HPDE6-E6E7 (cell line): ENCODE measurements at regions not wholly inside any gene's neighbourhood (a gene's known extent, or its start where the extent isn't known, plus 50 kb on each side); places are given as distances from the start of the nearest gene placed in this dataset.
"Not testable (repeated sequence)": the region's sequence is repeated elsewhere in the genome, so short reads cannot be mapped to it uniquely, and the experiment has no call there.

ENCODE experiments used
- DNase-seq: peaks from one replicate; pipeline ENCODE4 v3.0.0; 2011; ENCODE audit warnings: missing footprints; ENCODE audit errors: extremely low spot score

DNA sequence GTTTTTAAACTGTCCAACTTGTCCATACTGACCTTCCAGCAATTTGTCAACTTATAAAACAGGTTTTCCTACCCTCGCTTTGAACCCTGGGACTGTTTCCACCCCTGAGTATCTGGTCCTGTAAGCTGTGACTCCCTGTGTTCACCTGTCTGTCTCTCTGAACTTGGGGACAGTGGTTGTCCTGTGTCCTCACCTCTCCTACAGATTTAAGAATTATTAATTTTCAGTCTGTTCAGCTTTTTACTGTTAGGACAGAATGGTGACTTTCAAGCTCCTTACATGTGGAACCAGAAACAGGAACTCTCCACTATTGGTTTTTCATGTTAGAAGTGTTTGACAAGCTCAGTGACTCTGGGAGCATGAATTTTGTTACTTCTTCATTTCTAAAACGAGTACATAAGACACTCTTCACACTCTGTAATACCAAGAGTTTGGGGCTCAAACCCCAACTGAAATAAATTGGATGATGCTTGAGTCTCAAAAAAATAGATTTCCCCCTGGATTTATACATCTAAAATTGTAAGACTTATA is 713.9 kb downstream of the COL12A1 start:
- no peak for DNase-seq

DNA sequence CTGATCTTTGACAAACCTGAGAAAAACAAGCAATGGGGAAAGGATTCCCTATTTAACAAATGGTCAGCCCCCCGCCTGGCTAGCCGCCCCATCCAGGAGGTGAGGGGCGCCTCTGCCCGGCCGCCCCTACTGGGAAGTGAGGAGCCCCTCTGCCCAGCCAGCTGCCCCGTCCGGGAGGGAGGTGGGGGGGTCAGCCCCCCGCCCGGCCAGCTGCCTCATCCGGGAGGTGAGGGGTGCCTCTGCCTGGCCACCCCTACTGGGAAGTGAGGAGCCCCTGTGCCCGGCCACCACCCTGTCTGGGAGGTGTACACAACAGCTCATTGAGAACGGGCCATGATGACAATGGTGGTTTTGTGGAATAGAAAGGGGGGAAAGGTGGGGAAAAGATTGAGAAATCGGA is 717.1 kb downstream of the COL12A1 start:
- not testable (repeated sequence) for DNase-seq

DNA sequence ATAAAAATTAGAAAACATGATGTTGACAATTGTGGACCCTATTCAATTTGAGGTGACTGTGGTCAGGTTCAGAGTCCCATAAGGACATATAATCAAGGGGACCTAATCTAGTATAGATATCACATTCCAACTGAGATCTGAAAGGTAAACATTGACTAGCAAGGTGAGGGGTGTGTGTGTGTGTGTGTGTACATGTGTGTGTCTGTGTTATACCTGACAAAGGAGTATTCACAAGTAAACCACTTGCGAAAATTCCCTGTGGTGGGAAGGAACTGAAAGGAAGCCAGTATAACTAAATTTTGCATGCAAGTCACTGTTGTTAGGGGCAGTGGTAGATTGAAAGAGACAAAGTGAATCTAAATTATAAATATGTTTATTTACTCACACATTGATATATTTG is 723.7 kb downstream of the COL12A1 start:
- DNase-seq = no peak

DNA sequence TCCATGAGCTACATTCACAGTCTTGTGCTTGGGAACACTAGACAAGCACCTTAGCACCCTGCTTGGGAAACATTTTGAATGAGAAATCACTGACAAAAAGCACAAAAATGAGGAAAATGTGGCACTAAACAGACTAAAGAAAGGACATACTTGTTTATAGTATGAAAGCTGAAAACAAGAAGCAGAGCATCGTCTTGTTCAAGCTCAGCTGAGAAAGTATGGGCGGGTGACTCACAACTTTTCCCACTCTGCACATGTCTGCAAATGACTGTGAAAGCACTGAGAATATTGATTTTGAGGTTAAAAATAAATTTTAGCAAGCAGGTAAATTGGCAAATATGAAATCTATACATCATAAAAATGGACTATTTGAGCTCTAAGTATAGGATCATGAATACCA is 725.3 kb downstream of the COL12A1 start:
- no peak for DNase-seq

DNA sequence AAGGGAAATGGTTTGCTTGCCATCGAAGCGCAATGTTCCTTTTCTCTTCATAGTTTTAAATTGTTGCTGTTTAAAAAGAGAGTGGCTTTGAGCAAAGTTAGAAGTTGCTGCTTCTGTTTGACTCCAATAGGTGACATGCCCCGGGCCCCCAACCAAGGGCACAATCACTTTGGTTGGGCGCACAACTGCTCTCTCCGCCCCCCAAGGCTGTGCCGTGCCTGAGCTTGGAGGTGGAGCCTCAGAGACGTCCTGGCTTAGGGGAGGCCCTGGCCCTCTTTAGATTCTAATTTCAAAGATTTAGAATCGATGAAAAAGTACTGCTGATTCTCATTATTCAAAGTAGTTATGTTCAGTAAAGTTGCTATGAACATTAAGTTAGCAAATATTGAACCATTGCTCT is 725.9 kb downstream of the COL12A1 start:
- no peak for DNase-seq

DNA sequence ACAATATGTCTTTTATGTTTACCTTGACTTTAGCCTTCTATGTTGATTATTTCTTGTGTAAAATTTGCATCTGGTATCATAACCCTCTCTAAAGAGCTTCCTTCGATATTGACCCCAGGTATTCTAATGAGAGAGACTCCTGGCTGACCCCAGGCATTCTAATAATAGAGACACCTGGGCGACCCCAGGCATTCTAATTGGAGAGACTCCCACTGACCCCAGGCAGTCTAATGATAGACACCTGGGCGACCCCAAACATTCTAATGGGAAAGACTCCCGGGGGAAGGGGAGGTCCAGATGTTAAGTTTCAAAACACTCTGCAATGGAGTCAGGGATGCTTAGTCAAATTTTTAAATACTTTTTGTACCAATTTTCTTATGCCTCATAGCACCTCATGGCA is 726.4 kb downstream of the COL12A1 start:
- DNase-seq = no peak

DNA sequence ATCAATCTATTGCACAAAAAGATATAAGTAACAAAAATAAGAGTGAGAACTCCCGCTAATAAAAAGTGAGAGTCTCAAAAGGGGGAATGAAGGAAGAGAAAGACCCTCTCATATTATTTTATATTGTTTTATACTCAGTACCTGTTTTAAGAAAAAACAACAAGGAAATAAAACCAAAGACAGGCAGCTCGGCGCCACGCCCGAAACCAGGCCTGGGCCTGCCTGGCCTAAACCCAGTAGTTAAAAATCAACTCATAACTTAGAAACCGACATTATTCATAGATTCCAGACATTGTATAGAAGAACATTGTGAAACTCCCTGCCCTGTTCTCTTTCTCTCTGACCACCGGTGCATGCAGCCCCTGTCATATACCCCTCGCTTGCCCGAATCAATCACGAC is 731.8 kb downstream of the COL12A1 start:
- not testable (repeated sequence) for DNase-seq

DNA sequence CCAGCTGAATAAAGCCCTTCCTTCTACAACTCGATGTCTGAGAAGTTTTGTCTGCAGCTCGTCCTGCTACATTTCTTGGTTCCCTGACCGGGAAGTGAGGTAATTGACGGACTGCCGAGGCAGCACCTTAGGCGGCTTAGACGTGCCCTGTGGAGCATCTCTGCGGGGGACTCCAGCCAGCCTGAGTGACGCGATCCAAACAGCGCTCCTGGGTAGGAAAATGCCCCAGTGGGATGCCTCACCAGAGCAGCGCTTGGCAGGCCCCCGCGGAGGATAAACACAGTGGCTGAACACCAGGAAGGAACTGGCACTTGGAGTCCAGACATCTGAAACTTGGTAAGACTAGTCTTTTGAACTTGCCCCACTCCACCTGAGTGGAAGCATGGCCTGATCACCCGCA is 737.3 kb downstream of the COL12A1 start:
- DNase-seq = not testable (repeated sequence)

DNA sequence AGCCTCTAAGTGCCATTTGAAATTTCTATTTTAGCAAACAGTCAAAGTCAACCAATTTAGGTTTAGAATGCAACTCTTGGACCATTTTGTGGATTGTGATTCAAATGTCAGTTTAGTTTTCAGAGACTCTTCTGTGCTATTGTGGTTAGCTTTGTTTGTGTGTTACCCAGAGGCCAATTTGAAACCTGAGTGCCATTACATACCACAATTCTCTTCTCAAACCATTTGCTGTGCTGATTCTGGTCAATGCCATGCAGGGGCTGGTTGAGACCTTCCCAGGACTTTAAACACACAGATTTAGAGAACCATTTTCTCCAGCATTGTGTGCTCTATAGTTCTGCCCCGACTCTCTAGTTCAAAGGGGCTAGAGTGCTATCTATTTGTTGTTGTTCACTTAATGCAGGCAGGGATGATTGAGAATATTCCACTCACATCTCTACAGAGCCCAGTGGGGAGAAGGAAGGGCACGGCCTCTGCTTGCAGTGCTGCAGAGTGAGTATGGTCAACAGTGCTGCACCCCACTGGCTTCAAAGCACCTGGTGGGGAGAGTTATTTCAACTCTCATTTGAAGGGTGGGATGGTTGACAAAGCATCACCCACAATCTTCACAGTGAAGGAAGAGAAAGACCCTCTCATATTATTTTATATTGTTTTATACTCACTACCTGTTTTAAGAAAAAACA is 738.2 kb downstream of the COL12A1 start:
- no peak for DNase-seq

DNA sequence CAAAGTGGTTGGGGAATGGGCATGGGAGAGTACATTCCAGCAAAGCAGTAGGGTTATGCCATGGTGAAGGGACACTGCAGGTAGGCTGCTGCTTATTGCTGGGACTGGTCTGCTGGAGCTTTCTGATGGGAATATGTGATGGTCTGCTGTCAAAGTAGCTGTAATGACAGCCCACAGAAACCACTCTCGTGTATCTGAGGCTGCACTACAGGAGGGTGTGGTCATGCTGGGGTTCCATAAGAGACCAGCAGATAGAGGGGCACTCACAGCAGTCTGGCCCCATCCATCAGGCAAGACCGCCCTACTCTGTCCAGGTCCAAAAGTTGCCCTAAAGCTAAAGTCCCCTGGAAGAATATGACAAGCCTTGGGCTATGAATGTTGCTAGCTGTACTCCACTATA is 739.3 kb downstream of the COL12A1 start:
- no peak for DNase-seq

DNA sequence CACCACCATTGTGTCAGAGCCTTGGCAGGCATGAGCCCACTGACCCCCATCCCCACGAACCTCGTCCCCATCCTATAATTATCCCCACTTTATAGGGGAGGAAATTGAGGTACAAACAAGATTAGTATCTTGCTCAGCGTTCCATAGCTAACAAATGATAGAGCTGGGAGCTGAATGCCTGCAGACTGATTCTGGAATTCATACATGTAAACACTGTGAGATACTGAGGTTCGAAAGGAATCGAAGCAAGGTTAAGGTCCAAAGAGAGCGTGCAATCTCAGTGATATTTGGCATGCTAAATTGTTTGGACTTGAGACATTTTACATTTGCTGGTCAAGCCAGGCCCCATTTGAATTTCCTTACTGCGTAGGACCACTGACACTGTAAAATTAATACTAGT is 746.6 kb downstream of the COL12A1 start:
- no peak for DNase-seq

DNA sequence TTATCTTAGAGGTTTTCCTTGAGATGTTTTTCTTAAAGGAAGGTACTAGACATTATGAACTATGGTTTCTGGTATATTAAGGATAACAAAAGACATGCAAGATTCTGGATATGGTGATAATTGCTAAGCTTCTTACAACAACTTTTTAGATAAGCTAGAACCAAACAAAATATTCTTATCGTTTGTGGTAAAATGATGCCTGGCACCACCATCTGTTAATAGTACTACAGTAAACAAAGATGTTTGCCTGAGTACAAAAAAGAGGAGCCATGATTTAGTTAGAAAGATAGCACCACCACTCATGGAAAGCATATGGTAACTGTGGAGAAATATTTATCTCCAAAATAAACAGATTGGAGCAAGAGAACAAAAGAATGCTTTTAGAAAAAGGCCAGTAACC is 747.3 kb downstream of the COL12A1 start:
- DNase-seq = no peak

DNA sequence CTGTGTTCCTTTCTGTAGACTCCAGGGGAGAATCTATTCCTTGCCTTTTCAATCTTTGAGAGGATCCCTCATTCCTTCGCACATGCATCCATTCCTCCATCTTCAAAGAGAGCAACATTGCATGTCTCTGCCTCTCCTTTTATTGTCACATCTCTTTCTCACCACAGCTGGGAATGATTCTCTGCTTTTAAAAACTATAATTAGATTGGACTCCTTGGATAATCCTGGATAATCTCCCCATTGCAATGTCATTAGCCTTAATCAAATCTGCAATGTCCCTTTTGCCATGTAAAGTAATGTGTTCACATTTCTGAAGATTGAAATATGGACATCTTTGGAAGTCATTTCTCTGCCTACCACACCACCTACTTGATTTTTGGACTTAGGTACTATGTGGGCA is 750.1 kb downstream of the COL12A1 start:
- no peak for DNase-seq

DNA sequence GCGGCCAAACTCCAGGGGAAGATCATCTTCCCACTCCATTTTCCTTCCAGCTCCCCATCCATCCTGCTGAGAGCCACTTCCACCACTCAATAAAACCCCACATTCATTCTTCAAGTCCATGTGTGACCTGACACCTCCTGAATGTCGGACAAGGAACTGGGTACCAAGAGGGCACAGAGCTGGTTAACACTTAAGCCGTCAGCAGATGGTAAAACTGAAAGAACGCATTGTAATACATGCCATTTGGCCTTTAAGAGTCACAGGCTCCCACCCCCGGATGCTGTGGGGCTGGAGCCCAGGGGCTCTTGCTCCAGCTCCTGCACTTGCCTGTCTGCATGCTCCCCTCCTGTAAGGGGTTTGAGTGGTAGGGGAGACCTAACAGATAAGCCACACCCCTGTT is 753.9 kb downstream of the COL12A1 start:
- DNase-seq = no peak

DNA sequence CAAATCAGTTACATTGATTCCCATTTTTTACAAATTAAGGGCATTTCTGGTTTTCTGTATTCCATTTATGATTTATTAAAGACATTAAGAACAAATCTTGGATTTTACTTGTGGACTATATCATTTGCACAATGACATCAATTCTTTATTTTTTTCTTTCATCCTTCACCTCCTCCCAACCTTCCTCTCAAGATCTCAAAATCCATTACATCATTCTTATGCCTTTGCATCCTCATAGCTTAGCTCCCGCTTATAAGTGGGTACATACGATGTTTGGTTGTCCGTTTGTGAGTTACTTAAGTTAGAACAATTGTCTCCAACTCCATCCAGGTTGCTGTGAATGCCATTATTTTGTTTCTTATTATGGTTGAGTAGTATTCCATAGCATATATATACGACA is 752.8 kb downstream of the CD109 start:
- no peak for DNase-seq

DNA sequence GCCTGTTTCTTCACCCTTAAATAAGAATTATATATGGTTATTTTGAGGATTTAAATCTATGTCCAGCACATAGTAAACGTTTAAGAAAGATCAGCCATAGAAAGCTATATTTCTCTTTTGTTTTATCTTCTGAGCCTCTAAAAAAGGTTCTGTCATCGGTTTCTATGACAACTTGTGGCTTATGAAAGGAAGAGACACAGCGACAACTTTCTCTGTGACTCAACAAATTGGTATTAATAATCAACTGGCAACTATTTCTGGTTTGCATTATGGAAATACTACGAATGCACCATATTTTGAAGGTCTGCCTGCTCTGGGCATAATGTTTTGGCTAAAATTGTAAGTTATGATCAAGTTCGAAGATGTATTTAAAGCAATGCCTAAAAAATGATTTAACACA is 751.0 kb downstream of the CD109 start:
- no peak for DNase-seq

DNA sequence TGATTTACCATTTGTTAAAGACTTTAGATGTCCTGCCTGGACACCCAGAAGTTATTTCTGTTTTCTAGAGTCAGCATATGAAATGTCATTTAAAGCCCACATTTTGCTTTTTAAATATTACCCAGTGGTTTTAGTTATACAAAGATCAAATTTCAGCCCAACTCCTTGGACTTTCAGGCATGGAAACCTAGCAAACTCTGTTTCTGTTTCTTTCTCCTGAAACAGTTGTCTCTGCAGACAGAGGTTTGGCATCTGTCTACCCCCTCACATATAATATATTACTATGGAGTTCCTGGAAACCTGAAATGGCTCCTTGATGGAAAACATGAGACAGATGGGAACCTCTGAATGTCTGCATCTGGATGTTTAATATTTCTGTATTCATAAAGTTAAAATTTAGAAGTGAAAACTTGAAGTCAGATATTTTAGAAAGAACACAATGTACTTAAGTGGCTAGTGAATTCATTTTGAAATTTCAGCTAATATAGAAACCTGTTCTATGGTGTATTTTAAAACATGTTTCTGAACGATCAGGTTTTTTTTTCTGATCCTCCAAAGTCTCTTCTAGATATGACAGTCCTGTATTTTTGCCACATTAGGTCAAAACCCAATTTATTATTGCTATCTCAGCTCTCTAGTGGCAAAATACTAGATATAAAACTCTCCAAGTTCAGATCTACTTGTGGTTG is 743.3 kb downstream of the CD109 start:
- DNase-seq = no peak

DNA sequence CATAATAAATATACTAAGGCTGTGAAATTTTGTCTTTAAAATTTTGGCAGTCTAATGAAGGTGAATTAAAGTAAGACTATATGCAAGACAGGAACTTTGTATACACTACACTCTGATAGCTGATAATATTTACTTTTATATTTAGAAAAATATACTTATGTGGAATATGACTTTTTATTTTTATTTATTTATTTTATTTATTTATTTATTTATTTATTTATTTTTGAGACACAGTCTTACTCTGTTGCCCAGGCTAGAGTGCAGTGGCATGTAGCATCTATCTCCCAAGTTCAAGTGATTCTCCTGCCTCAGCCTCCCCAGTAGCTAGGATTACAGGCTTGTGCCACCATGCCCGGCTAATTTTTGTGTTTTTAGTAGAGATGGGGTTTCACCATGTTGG is 742.4 kb downstream of the CD109 start:
- not testable (repeated sequence) for DNase-seq

DNA sequence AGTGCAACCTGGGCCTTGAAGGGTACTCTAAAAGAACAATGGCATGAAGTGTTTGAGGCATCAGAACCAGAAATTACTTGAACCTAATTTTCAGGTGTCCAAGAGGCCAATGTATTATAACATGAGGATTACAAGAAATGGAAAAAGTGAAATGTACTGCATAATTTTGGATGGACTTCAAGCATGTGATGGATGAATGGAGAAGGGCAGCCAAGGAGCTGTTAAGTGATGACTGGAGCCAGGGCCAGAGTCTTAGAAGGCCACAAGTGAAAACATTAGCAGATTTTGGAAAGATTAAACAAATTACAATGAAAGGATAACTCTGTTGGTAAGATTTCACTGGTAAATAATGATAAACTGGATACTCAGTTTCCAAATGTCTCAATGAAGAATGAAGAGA is 738.2 kb downstream of the CD109 start:
- DNase-seq = no peak

DNA sequence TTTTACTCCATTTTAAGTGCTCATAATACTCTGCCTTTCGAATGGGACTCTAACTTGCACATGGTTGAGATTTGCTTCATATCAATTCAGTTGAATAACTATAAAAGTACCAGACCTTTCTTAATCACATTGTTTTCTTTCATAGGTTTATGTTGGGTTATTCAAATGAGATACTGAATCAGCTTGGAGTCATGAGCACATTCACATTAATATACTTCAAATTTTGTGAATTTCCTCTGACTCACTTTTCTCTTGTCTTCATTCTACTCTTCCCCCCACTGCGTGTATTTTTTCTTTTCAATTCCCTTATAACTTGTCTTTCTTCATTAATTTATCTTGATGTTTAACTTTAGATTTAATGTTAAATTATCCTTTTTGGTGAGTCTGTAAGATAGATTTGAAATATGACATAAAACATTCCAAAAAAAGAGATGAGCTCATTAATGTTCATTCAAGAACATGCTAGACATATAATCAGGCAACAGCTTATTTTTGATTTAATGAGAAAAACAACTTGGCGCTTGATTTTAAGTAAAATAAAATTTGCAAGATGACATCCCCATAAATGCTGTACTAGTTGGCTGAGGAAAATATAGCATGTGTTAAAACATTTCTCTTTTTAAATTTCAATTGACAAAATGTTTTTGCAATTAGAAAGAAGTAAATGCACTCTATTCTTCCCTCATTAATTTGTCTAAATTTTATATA is 736.0 kb downstream of the CD109 start:
- no peak for DNase-seq

DNA sequence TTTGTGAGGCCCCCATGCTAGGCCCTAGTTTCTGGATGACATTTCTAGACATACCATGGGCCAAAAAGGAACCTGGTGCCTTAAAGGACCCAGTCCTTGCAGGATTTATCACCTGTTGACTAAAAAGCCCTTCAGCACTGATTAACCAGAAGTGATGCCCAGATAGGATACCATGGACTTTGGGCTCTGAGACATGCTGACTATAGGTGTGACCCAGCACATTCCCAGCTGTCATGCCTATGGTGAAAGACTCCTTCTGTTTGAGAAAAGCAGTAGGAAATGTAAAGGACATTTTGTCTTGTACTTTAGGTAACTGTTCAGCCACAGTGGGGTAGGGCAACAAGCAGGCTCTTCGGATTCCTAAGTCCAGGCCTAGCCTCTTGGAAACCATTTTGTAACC is 724.2 kb downstream of the CD109 start:
- no peak for DNase-seq

DNA sequence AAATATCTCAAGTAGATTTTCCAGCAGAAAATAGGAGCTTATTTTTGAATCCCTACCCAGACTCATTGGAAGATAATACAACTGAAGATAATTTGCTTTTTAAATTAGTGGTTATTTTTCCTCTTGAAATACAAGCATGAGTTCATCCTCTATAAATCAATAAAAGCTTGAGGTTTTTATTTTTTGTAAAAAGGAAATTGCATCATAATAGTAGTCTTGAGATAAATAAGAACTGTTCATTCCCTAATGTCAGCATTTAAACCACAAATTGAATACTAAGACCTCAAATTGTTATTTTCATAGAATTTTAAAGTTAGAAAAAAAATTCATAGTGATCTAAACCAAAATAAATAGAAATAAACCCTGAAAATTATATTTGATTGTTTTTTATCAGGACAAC is 719.1 kb downstream of the CD109 start:
- no peak for DNase-seq

DNA sequence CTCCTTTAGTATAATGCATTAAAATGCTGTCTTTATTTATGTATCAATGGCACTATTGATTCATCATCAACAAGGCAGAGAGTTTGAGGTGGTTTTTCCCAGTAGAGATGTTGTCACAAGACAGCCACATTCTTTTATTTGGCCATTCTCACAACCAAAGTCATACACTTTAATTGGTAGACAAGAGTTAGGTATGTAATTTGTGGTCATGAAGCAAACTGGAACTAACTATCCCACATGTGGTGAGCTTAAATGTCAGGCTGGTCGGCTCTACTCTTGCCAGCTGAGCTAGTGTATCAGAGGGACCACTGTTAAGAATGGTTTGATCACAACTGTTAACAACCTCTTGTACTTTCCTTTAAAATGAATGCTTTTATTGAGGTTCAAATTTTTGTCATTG is 714.6 kb downstream of the CD109 start:
- no peak for DNase-seq
